HEK293 (cell line): ENCODE measurements at regions not wholly inside any gene's neighbourhood (a gene's known extent, or its start where the extent isn't known, plus 50 kb on each side); places are given as distances from the start of the nearest gene placed in this dataset.

ENCODE experiments used
- CTCF ChIA-PET: fragments of 350-600 bp; formaldehyde crosslinking; extraction: SDS; loops from one replicate; lab custom pipeline; 2021; ENCODE audit warnings: antibody characterized with exemption; lab: Yijun Ruan, JAX
- POLR2A ChIA-PET: fragments of 300-600 bp; formaldehyde crosslinking; extraction: SDS; loops from one replicate; lab custom pipeline; 2020; ENCODE audit warnings: antibody characterized with exemption, inconsistent platforms; lab: Yijun Ruan, JAX
- H3K27ac ChIP-seq: fragments of 200-500 bp; sonication (Bioruptor generic); 2 replicates; pipeline ENCODE4 v1.5.1; 2014; ENCODE audit warnings: low read depth, low read length, control low read depth, inconsistent platforms; ENCODE audit errors: extremely low read depth
- H3K36me3 ChIP-seq, 2 experiments: fragments of 200-500 bp in 1 of 2; sonication (Bioruptor generic) in 1 of 2; 1 replicate in 1 of 2; 2 replicates in 1 of 2; pipeline ENCODE4 v1.5.1; 2014 to 2017; ENCODE audit warnings: inconsistent platforms in 2 of 2, low read length in 2 of 2; ENCODE audit not compliant: control insufficient read depth in 2 of 2, insufficient read depth in 1 of 2
- H3K4me1 ChIP-seq: fragments of 200-500 bp; sonication (Bioruptor generic); 2 replicates; pipeline ENCODE4 v1.5.1; 2014; ENCODE audit warnings: mild to moderate bottlenecking, low read length, inconsistent platforms; ENCODE audit not compliant: control insufficient read depth, insufficient read depth
- H3K4me3 ChIP-seq: 2 replicates; pipeline ENCODE4 v1.5.1; 2011; ENCODE audit warnings: low read depth, mild to moderate bottlenecking, control low read depth, low read length, moderate library complexity
- H3K9me3 ChIP-seq: fragments of 200-500 bp; sonication (Bioruptor generic); 2 replicates; pipeline ENCODE4 v1.5.1; 2014; ENCODE audit warnings: low read depth, low read length, inconsistent platforms; ENCODE audit not compliant: control insufficient read depth, insufficient read depth
- INSM2 ChIP-seq: fragments of 450-650 bp; formaldehyde crosslinking; IDR thresholded peaks from 2 replicates; pipeline ENCODE4 v1.5.1; 2016; ENCODE audit warnings: missing biosample characterization, missing genetic modification characterization
- KLF17 ChIP-seq: fragments of 450-650 bp; formaldehyde crosslinking; IDR thresholded peaks from 2 replicates; pipeline ENCODE4 v1.5.1; 2016; ENCODE audit warnings: missing biosample characterization, missing genetic modification characterization
- ZNF121 ChIP-seq: fragments of 450-650 bp; formaldehyde crosslinking; IDR thresholded peaks from 2 replicates; pipeline ENCODE4 v1.5.1; 2016; ENCODE audit warnings: missing biosample characterization, missing genetic modification characterization
- ZNF133 ChIP-seq: fragments of 450-650 bp; formaldehyde crosslinking; IDR thresholded peaks from 2 replicates; pipeline ENCODE4 v1.5.1; 2016; ENCODE audit warnings: missing biosample characterization, missing genetic modification characterization
- ZNF138 ChIP-seq: fragments of 450-650 bp; formaldehyde crosslinking; IDR thresholded peaks from 2 replicates; pipeline ENCODE4 v1.5.1; 2016; ENCODE audit warnings: missing biosample characterization, missing genetic modification characterization, borderline replicate concordance
- ZNF169 ChIP-seq: fragments of 450-650 bp; formaldehyde crosslinking; IDR thresholded peaks from 2 replicates; pipeline ENCODE4 v1.5.1; 2016; ENCODE audit warnings: missing biosample characterization, missing genetic modification characterization
- ZNF211 ChIP-seq: fragments of 450-650 bp; formaldehyde crosslinking; IDR thresholded peaks from 2 replicates; pipeline ENCODE4 v1.5.1; 2016; ENCODE audit warnings: low read depth, missing biosample characterization, missing genetic modification characterization
- ZNF266 ChIP-seq: fragments of 450-650 bp; formaldehyde crosslinking; IDR thresholded peaks from 2 replicates; pipeline ENCODE4 v1.5.1; 2016; ENCODE audit warnings: missing biosample characterization, missing genetic modification characterization, low read depth
- ZNF274 ChIP-seq, 2 experiments: fragments of 200-500 bp in 1 of 2; fragments of 450-650 bp in 1 of 2; sonication (Bioruptor generic) in 1 of 2; formaldehyde crosslinking in 1 of 2; IDR thresholded peaks; 2 replicates each; pipeline versions ENCODE4 v1.5.1 to v1.6.1; 2014 to 2016; ENCODE audit warnings: borderline replicate concordance in 1 of 2, inconsistent platforms in 1 of 2, low read length in 1 of 2, missing biosample characterization in 1 of 2, missing genetic modification characterization in 1 of 2
- ZNF354C ChIP-seq: fragments of 450-650 bp; formaldehyde crosslinking; IDR thresholded peaks from 2 replicates; pipeline ENCODE4 v1.5.1; 2016; ENCODE audit warnings: missing biosample characterization, missing genetic modification characterization, low read depth, borderline replicate concordance
- ZNF37A ChIP-seq: fragments of 450-650 bp; IDR thresholded peaks from 2 replicates; pipeline ENCODE4 v1.5.1; 2018; ENCODE audit warnings: missing biosample characterization, missing genetic modification characterization
- ZNF514 ChIP-seq: fragments of 450-650 bp; formaldehyde crosslinking; IDR thresholded peaks from 2 replicates; pipeline ENCODE4 v1.5.1; 2016; ENCODE audit warnings: missing biosample characterization, missing genetic modification characterization
- ZNF560 ChIP-seq: fragments of 450-650 bp; formaldehyde crosslinking; IDR thresholded peaks from 2 replicates; pipeline ENCODE4 v1.5.1; 2017; ENCODE audit warnings: missing biosample characterization, missing genetic modification characterization, borderline replicate concordance
- ZNF658 ChIP-seq: fragments of 450-650 bp; formaldehyde crosslinking; IDR thresholded peaks from 2 replicates; pipeline ENCODE4; 2016; ENCODE audit warnings: missing biosample characterization, missing genetic modification characterization
- ZNF664 ChIP-seq: fragments of 450-650 bp; formaldehyde crosslinking; IDR thresholded peaks from 2 replicates; pipeline ENCODE4 v1.5.1; 2016; ENCODE audit warnings: missing biosample characterization, missing genetic modification characterization
- TF ChIP-seq, protein P1 (sequence below): fragments of 450-650 bp; formaldehyde crosslinking; IDR thresholded peaks from 2 replicates; pipeline ENCODE4 v1.5.1; 2016; ENCODE audit warnings: missing biosample characterization, missing genetic modification characterization, borderline replicate concordance

DNA sequence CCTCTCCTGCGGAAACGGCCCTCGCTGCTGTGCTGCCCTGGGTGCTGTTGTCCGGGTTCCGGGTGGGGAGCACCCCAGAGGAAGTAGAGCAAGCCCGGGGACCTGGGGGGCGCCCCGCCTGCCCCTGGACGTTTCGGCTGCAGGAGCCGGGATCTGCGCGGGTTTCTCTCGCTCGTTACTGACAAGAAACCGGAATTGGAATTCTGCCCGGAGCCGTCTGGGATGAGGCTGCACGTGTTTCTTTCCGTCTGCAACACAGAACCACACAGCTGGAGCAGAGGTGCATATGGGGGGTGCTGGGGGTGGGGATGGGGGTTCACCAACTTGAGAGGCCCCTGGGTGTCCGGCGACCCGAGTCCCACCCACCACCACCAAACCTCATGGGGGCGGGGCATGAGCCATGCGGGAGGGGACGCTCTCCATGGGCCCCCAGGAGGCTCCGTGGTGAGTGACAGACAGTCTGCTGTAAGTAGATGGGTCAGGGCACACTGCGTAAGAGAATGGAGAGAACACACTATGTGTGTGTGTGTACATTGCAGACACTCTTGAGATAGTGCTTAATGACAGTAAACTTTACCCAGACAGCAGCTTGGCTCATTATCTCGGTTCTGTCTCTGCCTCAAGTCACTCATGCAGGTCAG is 261.4 kb upstream of the C1orf174 start:
- H3K9me3 ChIP-seq: no peaks in the 10 kb centered on the region
- no peak overlapping the region for H3K4me3 ChIP-seq
- CTCF ChIA-PET: interaction anchor here (0.6 kb wide), 1 partner anchor 36 kb away, joined by 3 read pairs; no protein-coding TSS in a partner anchor
- TF ChIP-seq ZNF514 (tag by site-specific recombination): no peak
- no peak for TF ChIP-seq INSM2 (tag by site-specific recombination)
- TF ChIP-seq ZNF133 (tag by site-specific recombination): no peak
- no peak for TF ChIP-seq ZNF274 (IDR thresholded peaks at IDR 0.05; ENCODE audit: low read length)
- no peak for TF ChIP-seq ZNF274 (tag by site-specific recombination; IDR thresholded peaks at IDR 0.05; ENCODE audit: borderline replicate concordance)
- TF ChIP-seq ZNF266 (tag by site-specific recombination): no peak
- no peak for TF ChIP-seq ZNF138 (tag by site-specific recombination)
- TF ChIP-seq KLF17: no peak
- no peak for TF ChIP-seq ZNF354C (tag by site-specific recombination)
- TF ChIP-seq, protein P1, sequence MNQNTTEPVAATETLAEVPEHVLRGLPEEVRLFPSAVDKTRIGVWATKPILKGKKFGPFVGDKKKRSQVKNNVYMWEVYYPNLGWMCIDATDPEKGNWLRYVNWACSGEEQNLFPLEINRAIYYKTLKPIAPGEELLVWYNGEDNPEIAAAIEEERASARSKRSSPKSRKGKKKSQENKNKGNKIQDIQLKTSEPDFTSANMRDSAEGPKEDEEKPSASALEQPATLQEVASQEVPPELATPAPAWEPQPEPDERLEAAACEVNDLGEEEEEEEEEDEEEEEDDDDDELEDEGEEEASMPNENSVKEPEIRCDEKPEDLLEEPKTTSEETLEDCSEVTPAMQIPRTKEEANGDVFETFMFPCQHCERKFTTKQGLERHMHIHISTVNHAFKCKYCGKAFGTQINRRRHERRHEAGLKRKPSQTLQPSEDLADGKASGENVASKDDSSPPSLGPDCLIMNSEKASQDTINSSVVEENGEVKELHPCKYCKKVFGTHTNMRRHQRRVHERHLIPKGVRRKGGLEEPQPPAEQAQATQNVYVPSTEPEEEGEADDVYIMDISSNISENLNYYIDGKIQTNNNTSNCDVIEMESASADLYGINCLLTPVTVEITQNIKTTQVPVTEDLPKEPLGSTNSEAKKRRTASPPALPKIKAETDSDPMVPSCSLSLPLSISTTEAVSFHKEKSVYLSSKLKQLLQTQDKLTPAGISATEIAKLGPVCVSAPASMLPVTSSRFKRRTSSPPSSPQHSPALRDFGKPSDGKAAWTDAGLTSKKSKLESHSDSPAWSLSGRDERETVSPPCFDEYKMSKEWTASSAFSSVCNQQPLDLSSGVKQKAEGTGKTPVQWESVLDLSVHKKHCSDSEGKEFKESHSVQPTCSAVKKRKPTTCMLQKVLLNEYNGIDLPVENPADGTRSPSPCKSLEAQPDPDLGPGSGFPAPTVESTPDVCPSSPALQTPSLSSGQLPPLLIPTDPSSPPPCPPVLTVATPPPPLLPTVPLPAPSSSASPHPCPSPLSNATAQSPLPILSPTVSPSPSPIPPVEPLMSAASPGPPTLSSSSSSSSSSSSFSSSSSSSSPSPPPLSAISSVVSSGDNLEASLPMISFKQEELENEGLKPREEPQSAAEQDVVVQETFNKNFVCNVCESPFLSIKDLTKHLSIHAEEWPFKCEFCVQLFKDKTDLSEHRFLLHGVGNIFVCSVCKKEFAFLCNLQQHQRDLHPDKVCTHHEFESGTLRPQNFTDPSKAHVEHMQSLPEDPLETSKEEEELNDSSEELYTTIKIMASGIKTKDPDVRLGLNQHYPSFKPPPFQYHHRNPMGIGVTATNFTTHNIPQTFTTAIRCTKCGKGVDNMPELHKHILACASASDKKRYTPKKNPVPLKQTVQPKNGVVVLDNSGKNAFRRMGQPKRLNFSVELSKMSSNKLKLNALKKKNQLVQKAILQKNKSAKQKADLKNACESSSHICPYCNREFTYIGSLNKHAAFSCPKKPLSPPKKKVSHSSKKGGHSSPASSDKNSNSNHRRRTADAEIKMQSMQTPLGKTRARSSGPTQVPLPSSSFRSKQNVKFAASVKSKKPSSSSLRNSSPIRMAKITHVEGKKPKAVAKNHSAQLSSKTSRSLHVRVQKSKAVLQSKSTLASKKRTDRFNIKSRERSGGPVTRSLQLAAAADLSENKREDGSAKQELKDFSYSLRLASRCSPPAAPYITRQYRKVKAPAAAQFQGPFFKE: no peak
- H3K27ac ChIP-seq: no peak overlapping the region
- H3K36me3 ChIP-seq: no peaks in the 10 kb centered on the region
- POLR2A ChIA-PET: no interaction called here
- no peaks in the 10 kb centered on the region for H3K4me1 ChIP-seq

DNA sequence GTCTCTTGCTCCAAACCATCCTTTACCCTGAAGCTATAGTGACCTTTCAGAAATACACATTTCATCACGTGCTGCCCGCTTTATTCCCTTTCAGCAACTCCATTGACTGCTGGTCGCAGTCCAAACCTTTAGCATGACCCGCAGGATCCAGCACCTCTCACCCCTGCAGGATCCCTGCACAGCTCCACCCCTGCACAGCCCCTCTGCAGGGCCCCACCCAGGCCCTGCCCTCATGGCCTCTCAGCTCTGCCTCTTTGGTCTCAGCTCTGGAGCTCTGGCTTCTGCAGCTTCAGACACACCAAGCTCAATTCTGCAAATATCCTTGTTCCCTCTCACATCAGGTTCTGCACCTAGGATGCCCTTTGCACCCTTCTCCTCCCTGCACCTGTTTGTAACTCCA is 264.9 kb upstream of the C1orf174 start:
- no peaks in the 10 kb centered on the region for H3K36me3 ChIP-seq
- TF ChIP-seq ZNF121: no peak
- no peak for TF ChIP-seq ZNF664 (tag by site-specific recombination)
- no peak for TF ChIP-seq ZNF169
- TF ChIP-seq ZNF37A (tag by site-specific recombination): no peak
- no peak for TF ChIP-seq ZNF211 (tag by site-specific recombination)
- TF ChIP-seq ZNF560 (tag by site-specific recombination): no peak
- no peak for TF ChIP-seq ZNF658 (tag by site-specific recombination)
- no peaks in the 10 kb centered on the region for H3K9me3 ChIP-seq
- ChIA-PET POLR2A (no interaction called here), CTCF (interaction anchor here (0.7 kb wide), 1 partner anchor 250 kb away, joined by 3 read pairs; no protein-coding TSS in a partner anchor)
- H3K4me3 ChIP-seq: no peak overlapping the region
- H3K4me1 ChIP-seq: no peaks in the 10 kb centered on the region
- H3K27ac ChIP-seq: no peak overlapping the region
